ENCODE measurements at regions not wholly inside any gene's neighbourhood (a gene's known extent, or its start where the extent isn't known, plus 50 kb on each side); places are given as distances from the start of the nearest gene placed in this dataset.
"Not testable (repeated sequence)": the region's sequence is repeated elsewhere in the genome, so short reads cannot be mapped to it uniquely, and the experiment has no call there.

DNA sequence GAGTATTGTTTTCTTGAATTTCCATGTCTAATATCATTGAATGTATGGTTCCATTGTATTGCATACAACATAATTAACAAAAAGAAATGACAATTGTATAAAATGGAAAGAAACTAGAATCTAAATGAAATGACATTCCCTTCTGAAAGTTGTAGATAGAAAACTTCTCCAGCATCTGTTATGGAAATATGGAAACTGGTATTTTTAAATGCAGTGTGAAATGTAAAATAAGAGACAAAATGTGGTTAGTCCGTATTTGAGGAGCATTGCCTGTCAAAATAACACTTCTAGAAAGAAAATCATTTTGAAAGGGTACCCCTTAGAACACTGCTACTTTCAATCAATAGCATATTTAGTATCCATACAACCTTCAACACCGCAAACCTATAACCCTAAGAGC is 286.3 kb upstream of the CELF2 start:
- no peak for DNase-seq

DNA sequence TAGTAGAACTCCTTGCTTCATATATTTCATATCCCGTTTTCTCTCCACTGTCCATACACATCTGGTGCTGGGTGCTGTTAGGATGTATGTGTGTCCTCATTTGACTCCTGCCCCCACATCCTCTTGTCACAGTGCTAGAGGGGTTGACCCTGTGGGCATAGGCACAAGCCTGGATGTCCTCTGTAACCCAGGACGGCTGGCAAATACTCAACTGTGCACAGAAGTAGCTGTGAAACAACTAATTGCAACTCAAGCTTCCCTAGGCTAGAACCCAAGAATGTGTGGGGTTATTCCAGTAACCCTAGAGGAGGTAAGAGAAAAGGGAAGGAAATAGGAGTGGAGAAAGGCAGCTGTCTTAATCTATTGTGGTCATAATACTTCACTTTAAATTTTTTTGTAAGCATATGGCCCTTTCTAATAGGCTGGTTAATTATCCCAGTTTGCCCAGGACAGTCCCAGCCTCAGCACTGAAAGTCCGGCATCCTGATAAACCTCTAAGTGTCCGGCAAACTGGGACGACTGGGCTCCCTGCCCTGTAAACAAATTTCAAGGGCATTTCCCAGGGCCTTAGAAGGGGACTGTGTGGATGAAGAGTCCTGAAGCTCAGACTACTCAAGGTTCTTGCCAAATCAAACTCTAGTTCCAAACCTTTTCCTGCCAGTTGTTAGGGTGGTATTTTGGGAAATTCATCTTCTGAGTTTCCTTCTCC is 283.2 kb upstream of the CELF2 start:
- DNase-seq, result no peak

DNA sequence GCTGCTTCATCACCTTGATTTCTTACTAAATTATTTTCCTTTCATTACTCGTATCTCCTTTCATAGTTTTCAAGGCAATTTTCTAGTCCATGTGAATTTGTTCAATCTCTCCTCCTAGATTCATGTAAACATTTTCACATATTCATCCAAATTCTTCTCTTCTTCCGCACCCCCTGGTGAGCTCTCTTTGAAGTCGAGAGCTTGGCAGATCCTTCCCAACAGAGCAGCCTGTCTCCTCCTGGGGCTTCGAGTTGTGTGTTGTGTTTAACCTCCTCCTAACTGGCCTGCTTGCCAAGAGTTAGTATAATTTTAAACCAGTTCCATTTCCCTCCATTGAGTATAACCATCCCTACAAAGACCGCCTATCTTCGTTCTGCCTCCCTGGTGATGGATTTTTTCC is 272.4 kb upstream of the CELF2 start:
- no peak for DNase-seq

DNA sequence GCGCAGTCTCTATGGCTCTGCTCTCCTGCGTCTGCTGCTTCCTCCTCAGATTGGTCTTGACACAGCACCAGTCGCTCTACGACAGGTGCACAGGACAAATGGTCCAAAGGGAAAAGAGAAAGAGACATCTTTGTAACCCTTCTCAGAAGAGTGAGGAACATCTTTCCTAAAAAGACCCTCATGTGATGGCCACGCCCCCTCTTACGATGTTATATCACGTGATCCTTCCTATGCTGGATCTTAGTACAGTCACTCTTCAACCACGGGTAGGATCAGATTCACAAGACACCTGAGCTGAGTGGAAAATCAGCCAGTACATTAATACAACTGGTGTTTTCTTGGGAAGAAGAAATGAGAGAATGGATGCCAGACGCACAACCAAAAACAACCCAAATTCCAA is 262.2 kb upstream of the CELF2 start:
- no peak for DNase-seq

DNA sequence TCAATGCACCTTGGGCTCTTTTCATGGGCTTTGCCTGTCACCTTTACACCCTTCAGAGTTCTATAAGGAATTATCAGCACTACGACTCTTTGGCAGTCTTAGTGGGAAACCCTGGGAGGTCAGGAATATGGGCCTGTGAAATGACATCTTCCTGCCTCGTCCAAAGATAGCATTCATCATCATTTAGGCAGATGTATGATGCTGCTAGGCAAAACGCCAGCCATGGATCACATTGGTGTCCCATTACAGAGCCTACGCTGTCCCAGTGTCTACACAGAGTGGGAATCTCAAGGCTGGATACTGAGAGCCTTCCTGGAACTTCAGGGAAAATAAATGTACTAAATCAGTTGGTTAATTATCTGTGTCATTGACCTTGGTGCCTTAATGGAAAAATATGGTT is 259.4 kb upstream of the CELF2 start:
- no peak for DNase-seq

DNA sequence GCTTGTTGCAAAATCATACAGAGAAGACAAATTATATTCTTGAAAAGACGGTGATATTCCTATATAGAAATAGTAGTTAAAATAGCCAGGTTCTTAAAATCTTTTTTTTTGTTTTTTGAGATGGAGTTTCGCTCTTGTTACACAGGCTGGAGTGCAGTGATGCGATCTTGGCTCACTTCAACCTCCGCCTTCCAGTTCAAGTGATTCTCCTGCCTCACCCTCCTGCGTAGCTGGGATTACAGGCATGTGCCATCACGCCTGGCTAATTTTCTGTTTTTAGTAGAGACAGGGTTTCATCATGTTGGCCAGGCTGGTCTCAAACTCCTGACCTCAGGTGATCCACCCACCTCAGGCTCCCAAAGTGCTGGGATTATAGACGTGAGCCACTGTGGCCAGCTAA is 257.9 kb upstream of the CELF2 start:
- DNase-seq, result not testable (repeated sequence)

DNA sequence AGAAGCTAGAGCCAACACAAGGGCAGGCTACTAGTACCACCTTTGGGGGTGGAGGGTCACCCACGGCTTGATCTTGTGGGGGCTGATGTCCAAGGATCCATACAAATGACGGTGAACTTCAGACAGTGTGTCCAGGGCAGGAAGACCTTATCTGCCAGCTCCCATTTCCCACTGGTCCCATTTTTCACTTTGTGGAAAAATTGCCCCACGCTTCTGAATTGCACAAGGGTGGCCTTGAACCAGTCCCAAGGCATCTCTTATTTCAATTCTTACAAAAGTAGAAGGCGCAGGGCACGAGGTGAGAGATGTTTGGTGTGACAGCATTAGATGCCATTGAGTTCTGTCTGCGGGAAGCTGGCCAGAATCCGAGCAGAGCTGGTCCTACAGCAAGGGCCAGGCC is 252.7 kb upstream of the CELF2 start:
- DNase-seq, result no peak

DNA sequence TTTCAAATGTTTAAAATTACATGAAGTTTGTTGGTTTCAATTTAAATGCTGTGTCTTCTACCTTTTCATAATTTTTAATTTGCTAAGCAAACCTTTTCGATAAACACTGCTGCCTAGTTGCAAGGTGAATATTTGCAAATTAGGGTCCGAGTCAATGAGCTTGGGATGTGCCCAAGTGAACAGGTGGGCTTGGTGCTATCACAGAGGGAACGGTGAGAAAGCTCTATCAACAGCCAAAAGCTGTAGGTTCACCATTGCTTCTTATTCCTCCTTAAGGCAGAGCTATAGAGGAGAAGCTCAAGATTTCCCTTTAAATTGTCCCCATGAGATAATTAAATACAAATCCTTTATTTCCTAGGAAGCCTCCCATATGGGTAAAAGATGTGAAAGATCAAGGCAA is 245.3 kb upstream of the CELF2 start:
- no peak for DNase-seq

DNA sequence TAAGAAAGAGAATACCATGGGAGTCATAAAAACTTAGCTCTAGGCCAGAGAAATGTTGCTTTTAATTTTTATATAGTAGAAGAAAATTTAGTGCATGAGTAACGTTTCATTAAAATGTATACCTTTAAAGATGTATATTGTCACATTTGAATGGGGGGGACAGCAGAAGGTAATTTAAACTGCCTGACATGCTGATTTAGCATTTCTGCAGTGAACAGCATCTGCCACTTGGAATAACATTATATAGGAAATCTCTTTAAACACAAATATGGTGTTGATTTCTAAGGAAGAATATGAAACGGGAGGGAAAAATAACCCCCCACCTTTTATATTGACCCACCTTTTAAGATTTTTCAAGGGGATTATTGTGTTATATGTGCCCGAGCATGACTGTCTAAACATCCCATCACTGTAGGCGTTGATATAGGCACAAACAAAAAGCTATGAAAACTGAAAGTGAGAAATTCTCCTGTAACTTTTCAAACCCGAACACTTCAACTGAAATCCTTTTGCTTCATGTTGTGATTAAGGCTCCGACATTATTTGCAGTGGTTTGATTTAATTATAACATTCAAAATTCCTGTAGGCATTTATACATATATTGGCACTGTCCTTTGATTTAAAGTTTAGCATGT is 244.7 kb upstream of the CELF2 start:
- DNase-seq, result no peak

DNA sequence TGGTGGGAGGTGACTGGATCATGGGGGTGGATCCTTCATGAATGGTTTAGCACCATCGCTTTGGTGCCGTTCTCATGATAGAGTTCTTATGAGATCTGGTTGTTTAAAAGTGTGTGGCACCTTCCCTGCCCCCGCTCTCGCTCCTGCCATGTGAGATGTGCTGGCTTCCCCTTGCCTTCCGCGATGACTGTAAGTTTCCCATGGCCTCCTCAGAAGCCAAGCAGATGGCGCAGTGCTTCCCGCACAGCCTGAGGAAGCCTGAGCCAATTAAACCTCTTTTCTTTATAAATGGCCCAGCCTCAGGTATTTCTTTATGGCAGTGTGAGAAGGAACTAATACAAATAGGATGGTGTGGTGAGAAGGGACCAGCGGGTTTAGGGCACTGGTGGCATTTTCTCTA is 243.3 kb upstream of the CELF2 start:
- DNase-seq, result no peak

DNA sequence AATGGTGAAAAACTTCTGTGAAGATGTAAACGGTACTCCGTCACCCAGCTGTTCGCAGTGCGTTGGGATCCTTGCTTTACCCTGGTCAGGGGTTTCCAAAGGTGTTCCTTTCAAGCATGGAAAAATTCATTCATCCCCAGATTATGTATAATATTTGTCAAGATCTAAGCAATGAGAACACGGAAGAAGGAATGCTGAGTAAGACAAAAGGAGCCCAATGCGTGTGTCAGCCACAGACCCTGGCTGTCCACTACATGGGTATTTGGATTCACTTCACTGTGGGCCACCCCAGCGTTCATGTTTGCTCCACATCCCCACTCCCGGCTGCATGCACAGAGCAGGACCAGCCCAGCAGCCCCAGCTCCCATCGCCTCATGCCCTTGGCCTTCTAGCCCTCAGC is 241.3 kb upstream of the CELF2 start:
- DNase-seq, result no peak

DNA sequence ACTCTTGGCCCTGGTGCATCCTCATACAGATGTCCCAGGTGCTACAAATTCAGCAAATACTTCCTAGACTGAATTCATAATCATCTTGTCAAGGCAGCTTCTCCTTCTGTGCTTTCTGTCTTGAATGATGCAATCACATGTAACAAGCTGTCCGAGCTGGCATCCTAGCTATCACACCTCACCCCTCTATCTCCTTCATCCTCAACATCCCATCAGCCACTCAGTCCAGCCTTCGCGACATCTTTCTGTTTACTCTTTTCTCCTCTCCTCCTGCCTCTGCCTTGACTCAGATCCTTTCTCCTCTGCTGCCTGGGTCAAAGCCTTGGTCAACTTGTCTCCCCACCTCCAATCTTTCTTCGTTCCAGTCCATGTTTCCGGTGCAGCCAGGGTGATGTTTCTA is 240.4 kb upstream of the CELF2 start:
- DNase-seq, result no peak

DNA sequence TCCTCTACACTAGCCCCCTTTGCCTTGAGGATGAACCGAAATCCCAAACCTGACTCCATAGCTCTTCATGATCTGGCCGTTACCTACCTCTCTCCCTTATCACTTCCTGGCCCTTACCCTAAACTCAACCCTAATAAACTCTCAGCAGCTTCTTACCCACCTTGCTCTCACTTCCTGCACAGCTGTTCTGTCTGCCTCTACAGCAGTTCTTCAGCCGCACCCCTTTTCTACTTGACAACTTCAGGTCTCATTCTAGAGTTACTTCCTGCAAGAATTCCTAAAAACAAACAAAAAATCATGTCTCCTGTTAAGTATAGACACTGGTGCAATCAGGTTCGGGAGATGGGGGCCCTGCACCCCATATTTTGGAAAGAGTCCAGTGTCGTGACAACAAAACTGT is 239.9 kb upstream of the CELF2 start:
- no peak for DNase-seq

DNA sequence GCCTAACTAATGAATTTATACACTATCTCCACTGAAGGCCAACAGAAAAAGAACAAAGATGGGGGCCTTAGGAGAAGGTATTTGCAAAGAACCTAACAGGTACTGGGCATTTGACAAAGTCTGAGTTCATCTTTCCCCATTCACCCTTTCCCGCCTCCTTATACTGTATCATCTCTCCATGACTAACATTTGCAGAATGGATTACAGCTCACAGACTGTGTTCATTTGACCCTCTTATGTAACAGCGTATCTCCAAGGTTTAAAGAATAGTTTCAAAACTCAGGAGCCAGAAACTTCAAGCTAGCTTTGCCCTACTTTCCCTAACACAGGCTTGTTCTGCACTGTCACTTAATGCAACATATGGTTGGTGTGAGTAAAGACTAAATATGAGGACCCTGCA is 238.7 kb upstream of the CELF2 start:
- no peak for DNase-seq

DNA sequence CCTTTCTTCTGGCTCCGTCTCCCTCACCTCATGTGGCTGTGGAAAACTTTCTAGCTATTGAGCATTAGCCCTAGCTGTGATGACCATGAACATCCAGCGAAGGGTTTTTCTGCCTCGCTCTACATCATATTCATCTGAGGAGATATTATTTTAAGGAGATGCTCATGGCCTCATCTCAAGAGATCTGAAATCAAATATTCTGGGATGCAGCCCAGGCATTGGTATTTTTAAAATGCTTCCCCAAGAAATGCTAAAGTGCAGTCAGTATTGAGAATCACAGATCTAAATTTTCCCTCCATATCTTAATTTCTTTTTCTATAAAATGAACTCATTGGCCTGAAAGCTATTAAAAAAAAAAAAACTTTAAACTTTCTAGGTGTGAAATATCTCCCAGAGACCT is 238.2 kb upstream of the CELF2 start:
- no peak for DNase-seq

DNA sequence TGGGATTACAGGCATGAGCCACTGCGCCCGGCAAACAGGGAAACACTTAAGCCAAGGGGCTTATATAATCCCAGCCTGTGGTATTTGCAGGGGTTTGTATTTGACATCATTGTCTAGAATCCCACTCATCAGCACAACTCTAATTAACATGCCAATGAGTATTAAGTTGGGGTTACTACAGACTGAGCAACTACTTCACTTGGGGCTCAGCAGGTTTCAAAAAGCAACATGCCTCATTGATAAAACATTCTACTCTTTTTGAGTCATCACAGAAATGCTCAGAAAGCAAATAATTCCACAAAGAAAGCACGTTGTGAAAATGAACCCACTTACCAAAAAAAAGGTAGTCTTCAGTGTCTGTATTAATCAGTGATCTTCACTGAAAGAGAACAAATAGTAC is 236.9 kb upstream of the CELF2 start:
- no peak for DNase-seq

DNA sequence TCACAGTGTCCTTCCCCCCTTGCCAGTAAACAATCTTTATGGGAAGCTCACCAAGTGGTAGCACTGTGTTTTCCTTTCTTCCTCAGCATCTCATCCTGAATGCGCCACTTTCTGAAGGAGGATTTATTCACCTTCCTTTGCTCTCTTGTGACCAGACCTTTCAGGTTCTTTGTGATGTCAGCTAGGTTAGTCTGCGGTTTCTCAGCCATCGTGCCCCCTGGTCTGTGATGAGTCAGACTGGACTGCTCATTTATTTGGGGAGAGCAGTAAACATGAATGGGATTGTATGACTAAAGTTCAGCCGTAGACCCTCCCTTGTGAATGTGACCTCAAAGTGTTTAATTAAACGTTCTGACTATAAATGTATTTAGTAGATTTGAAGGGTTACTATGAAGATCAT is 235.1 kb upstream of the CELF2 start:
- DNase-seq, result no peak

DNA sequence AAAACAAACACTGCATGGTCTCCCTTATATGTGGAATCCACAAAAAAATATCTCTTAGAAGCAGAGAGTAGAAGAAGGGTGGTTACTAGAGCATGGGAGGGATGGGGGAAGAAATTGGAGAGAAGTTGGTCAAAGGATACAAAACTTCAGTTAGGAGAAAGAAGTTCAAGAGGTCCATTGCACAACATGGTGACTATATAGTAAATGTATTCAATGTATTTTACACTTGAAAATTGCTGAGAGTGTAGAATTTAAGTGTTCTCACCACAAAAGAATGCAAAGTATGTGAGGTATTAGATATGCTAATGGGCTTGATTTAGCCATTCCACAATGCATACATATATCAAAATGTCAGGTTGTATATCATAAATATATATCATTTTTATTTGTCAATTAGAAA is 232.0 kb upstream of the CELF2 start:
- no peak for DNase-seq

DNA sequence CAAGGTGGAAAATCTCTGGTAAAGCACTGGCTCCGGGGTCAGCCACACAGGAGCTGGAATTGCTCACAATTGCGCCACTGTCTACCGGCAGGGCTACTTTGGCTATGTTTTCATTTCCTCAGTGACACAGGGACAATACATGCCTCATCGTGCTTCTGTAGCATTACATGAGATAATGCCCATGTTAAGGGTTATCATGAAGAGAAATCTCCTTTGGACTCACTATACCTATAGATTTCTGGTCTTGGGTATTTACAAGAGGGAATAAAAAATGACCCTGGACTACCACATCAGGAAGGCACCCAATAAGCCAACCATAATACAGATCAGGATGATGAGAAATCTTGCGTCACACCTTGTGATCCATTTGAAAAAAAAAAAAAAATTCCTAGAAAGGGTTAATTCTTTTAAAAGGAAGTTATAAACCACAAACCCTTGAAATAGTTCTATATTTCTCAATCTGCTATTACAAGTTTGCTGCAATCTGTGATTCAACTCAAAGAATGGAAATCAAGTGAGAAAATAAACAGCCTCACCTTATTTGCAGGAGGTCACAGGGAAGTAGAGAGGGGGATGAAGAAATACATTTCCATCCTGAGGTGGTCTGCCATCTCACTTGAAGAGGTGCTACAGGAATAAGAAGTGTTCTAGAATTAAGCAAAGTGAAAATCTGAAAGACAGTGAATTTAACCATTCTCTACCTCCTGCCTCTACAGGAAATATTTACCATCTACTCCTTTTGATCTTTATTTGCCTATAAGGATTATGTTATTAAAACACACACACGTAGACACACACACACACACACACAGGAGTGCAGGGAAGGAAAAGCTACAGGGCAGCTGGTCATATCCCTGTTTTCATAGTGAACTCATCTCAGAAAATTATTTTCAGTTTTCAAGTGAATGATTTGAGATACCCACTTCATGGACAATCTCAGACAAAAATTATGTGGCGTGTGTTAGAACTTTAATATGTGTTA is 231.3 kb upstream of the CELF2 start:
- DNase-seq, result no peak

DNA sequence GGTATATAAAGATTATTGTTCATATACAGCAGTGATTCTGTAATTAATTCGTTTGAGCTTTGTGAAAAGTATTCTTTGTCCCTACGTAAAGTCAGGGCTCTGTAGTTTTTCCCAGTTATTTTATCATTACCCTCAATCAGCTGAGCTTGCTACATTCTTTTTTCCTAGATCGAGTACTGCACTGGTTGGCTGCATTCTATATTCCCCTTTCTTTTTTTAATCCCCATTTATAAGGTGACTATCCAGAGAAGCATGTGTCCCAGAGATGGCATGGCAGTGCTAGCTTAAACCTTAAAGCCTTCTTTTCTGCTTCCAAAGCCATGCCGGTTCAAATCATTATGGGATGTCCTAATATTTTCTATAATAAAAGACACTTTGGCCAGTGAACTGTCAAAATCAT is 230.1 kb upstream of the CELF2 start:
- DNase-seq, result no peak

DNA sequence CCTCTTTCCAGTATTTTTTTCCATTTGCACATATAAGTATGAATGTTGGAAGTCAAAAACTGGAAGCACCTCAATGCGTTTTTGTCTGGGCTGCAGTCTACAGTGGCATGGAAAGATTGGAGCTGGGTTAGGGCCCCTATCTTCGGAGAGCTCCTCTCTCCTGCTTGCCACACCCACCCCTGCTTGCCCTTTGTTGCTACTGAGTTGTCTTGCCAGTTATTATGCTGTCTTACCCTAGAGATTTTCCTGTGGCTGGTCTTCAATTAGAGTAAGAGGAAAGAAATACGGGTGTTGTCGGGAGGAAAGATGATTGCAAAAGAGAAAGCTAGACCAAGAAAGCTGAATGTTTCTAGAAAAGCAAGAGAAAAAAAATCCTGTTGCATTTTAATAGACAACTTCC is 228.9 kb upstream of the CELF2 start:
- DNase-seq, result no peak

DNA sequence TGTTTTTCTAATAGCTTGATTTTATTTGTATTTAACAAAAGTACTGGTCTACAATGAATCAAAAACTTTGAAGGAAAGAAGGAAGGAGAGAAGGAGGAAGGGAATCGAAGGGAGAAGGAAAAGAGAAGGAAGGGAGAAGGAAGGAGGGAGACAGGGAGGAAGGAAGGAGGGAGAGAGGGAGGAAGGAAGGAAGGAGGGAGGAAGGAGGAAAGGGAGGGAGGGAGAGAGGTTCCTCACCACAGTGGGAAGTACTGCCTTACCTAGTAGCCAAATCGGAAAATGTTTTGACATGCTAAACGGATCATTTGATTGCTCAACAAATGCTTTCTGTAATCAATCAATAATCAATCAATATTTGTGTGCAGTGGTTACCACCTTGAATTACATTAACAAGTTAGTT is 225.8 kb upstream of the CELF2 start:
- no peak for DNase-seq

DNA sequence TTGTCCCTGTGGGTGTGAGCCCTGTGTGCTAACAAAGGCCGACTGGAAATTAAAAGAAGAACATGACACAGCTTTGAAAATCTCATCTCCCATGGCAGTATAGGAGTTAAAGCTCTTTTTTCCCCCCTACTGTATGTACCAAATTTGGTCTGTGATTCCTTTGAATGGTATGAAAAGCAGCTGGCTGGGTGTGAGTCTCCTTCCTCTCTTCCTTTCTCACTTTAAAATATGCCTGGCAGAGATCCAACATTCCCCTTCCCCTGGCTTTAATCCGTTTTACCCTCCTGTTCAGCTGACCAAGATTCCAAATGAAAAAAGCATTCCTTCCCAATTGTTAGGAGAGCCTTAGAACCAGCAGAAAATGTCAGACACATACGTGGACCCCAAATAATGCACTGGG is 225.0 kb upstream of the CELF2 start:
- DNase-seq, result peak; percentile 60

DNA sequence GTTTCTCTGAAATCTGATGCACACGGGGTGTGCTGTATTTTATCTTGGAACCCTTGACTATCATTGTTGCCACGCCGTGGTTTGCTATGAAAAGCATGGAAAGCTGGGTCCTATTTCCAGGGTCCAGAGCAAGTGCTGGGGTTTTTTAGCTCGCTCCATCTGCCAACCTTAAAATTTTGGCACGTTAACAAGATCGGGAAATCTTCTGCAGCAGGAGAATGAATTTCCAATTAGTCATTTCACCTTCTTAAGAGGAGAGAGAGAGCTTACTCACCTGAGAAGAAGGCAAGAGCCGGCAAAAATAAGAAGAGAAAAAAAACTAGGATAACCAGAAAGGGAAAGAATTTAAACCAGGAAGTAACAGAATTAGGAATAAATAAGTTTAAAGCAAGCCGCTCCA is 223.6 kb upstream of the CELF2 start:
- no peak for DNase-seq

Data from amniotic stem cell (primary cell).